H1 (cell line): ENCODE measurements at regions not wholly inside any gene's neighbourhood (a gene's known extent, or its start where the extent isn't known, plus 50 kb on each side); places are given as distances from the start of the nearest gene placed in this dataset.

Experiments
- BACH1 ChIP-seq: IDR thresholded peaks from 2 replicates; pipeline ENCODE4 v1.6.1; 2012; ENCODE audit warnings: low read length, improper control_type of control experiment
- EZH2 ChIP-seq: fragments of 200-600 bp; sonication (generic); IDR thresholded peaks from 2 replicates; pipeline ENCODE4 v1.7.1; 2012; ENCODE audit warnings: low read depth, mild to moderate bottlenecking, moderate library complexity, low read length, inconsistent platforms; ENCODE audit not compliant: severe bottlenecking
- GABPA ChIP-seq: IDR thresholded peaks from 2 replicates; pipeline ENCODE4 v1.6.1; 2011; ENCODE audit warnings: mild to moderate bottlenecking, low read length, moderate library complexity, borderline replicate concordance; ENCODE audit not compliant: insufficient read depth
- POLR2A ChIP-seq, 2 experiments: IDR thresholded peaks; 1 replicate in 1 of 2; 2 replicates in 1 of 2; pipeline ENCODE4 v1.6.1; 2011; ENCODE audit warnings: low read depth in 2 of 2, low read length in 2 of 2, mild to moderate bottlenecking in 2 of 2; ENCODE audit errors: control extremely low read depth in 1 of 2
- POLR2AphosphoS5 ChIP-seq: IDR thresholded peaks from 2 replicates; pipeline ENCODE4 v1.6.1; 2011; ENCODE audit warnings: low read depth, low read length
- RFX5 ChIP-seq: IDR thresholded peaks from 2 replicates; pipeline ENCODE4 v1.6.1; 2011; ENCODE audit warnings: low read depth, low read length, improper control_type of control experiment, borderline replicate concordance
- SAP30 ChIP-seq: fragments of 300-600 bp; sonication (generic); IDR thresholded peaks from 2 replicates; pipeline ENCODE4 v1.7.1; 2012; ENCODE audit warnings: low read length, moderate library complexity, mild to moderate bottlenecking, inconsistent platforms; ENCODE audit not compliant: insufficient read depth, insufficient replicate concordance
- TEAD4 ChIP-seq: IDR thresholded peaks from 2 replicates; pipeline ENCODE4 v1.6.1; 2012; ENCODE audit warnings: low read depth, low read length, inconsistent platforms, mixed read lengths
- ZNF274 ChIP-seq: IDR thresholded peaks from 2 replicates; pipeline ENCODE4 v1.7.0; 2012; ENCODE audit warnings: low read length, borderline replicate concordance; ENCODE audit errors: extremely low read depth
- TF ChIP-seq, protein P1 (sequence below), 3 experiments: IDR thresholded peaks; 1 replicate in 2 of 3; 2 replicates in 1 of 3; pipeline versions ENCODE4 v1.5.1 to v1.6.1; 2011; ENCODE audit warnings: low read length in 3 of 3, mild to moderate bottlenecking in 3 of 3, inconsistent platforms in 2 of 3, low read depth in 1 of 3, moderate library complexity in 1 of 3; ENCODE audit not compliant: insufficient read depth in 1 of 3; ENCODE audit errors: control extremely low read depth in 1 of 3
- TF ChIP-seq, protein P2 (sequence below): IDR thresholded peaks from 2 replicates; pipeline ENCODE4 v1.6.1; 2012; ENCODE audit warnings: inconsistent platforms

DNA sequence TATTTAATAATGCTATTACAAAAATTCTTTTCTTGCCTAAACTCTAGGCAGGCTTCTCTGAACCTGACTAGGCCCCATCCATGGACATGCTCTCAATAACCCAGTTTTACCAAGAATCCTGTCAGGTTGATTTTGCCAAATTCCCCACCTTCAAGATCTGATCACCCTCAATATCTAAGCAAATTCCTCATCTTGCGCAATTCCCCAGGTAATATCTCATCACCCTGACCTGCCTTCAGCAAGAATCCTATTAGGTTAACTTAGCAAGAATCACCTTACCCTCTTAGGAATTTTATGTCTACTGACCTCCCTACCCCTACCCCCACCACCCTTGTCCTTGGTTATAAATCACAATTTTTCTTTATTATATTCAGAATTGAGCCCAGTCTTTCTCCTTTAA lies 579.1 kb downstream of the C4orf33 start:
- TF ChIP-seq, protein P1, sequence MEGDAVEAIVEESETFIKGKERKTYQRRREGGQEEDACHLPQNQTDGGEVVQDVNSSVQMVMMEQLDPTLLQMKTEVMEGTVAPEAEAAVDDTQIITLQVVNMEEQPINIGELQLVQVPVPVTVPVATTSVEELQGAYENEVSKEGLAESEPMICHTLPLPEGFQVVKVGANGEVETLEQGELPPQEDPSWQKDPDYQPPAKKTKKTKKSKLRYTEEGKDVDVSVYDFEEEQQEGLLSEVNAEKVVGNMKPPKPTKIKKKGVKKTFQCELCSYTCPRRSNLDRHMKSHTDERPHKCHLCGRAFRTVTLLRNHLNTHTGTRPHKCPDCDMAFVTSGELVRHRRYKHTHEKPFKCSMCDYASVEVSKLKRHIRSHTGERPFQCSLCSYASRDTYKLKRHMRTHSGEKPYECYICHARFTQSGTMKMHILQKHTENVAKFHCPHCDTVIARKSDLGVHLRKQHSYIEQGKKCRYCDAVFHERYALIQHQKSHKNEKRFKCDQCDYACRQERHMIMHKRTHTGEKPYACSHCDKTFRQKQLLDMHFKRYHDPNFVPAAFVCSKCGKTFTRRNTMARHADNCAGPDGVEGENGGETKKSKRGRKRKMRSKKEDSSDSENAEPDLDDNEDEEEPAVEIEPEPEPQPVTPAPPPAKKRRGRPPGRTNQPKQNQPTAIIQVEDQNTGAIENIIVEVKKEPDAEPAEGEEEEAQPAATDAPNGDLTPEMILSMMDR (IDR thresholded peaks at IDR 0.05; ENCODE audit: control extremely low read depth in 1 of 3, insufficient read depth in 1 of 3, low read depth in 1 of 3, low read length in 3 of 3), result no peak
- TF ChIP-seq SAP30 (no peak), POLR2AphosphoS5 (no peak), ZNF274 (no peak), RFX5 (no peak), TEAD4 (no peak), BACH1 (no peak), EZH2 (no peak), POLR2A (IDR thresholded peaks at IDR 0.05; ENCODE audit: control extremely low read depth in 1 of 2, low read depth in 2 of 2, low read length in 2 of 2) (no peak), GABPA (no peak)
- TF ChIP-seq, protein P2, sequence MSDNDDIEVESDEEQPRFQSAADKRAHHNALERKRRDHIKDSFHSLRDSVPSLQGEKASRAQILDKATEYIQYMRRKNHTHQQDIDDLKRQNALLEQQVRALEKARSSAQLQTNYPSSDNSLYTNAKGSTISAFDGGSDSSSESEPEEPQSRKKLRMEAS, result no peak
